Nucleus accumbens (tissue), 56 donors: ENCODE measurements at regions not wholly inside any gene's neighbourhood (a gene's known extent, or its start where the extent isn't known, plus 50 kb on each side); places are given as distances from the start of the nearest gene placed in this dataset.
A peak's percentile ranks its signal among the peaks of the same experiment; 100 is the strongest.
"Not testable (repeated sequence)": the region's sequence is repeated elsewhere in the genome, so short reads cannot be mapped to it uniquely, and the experiment has no call there.

Source experiments
- DNase-seq, 56 donors: peaks; one replicate each; lab custom pipeline; 2025; lab: John Stamatoyannopoulos, UW

DNA sequence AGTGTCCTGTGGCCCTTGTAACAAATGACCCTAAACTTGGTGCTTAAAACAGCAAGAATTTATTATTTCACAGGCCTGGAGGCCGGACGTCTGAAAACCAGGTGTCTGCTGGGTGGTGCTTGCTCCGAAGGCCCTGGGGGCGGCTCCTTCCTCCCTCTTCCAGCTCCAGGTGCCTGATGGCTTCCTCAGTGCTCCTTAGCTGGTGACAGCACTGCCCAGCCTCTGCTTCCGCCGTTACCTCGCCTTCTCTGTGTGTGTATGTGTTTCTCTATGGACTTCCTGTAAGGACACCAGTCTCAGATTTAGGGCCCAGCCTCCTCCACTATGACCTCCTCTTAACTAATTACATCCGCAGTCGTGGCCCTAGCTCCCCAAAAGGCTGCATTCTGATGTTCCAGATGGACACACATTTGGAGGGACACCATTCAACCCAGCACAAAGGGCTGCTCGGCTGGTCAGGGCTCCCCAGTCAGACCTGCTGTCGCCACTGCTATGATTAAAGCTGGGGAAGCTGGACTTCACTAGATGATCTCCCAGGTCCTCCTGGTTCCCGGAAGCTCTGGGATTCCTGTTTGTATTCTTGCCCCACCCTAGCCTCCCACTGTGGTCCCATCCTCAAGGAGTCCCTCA lies 172.8 kb downstream of the IRF8 start:
- no peak for DNase-seq

DNA sequence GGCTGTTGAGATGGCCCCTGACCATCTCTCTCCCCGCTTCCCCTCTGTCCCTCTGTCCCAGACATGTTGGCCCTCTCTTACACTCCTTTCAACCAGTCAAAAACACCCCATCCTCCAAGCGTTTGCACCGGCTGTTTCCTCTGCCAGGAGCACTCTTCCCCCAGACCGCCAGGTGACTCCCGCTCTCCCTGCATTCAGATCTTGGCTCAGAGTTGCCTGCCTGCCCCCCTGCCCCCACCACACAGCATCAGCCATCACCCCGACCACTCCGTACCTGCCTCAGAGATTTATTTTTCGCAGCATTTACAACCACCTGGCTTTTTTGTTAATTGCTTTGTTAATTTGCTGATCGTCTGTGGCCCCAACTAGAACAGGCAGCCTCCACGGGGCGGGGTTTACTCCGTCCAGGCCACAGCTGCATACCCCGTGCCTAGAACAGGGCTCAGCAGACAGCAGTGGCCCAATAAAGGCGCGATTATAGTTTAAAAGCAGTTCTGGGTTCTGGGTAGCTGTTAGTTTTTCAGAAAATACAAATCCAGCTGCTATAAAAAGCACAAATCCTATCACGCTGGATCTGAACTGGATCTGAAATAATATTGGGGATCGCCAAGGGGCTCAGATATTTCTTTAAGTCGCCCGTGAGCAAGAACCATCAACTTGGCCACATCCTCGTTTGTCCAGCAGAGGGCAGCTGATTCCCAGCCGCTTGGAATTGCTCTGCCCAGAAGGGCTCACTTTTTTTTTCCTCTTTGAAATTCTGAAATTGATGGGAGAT lies 173.6 kb downstream of the IRF8 start:
- DNase-seq = peak in 43 of 56 donors; percentile 1 to 82 (median 23)

DNA sequence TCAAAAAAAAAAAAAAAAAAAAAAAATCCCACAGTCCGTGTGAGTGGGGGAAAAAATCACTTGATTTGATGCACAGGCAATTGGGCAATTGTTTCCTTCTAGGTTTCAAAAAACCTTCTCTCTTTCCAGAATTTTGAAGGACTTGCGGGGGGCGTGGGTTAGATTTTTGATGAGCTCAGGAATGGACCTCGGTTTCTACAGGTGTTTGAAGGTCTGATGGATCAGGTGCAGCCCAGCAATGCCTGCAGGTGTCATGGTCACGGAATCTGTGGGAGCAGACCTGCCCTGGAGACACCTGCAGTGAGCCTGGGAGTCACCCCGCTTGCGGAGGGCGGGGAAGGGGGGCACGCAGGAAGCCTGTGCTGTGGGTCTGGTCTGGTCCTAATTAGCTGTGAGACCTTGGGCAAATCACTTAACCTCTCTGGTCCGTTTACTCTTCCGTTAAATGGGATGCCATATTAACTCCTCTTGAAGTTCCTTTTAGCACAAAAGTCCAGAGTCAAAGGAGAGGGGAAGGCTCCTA lies 174.2 kb downstream of the IRF8 start:
- no peak for DNase-seq

DNA sequence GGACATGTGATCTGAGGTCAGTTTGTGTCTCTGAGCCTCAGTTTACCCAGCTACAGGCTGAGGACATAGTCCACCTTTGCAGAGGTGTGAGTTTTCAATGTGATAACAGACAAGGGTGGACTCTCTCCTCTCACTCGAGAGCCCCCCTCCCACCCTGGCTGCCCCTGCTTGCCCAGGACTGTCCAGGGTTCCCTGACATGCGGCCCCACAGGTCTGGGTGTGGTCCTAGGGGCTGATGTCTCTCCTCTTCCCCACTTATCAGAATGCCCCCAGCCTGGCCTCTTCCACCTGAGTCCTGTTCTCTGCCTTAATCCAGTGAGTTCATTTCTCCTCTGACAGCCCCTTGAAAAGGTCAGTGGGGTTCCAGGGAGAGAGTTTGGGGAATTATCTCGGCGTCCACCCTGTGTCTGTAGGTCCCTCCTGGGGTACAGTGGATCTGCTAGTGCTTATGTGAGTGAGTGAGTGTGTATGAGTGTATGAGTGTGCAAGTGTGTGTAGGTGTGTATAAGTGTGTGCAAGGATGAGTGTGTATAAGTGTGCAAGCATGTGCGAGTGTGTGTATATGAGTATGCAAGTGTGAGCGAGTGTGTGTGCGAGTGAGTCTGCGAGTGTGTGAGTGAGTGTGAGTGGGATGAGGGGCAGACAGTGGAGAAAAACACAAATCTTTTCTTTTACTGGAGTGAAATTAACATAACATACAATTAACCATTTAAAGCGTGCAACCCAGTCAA lies 175.0 kb downstream of the IRF8 start:
- no peak for DNase-seq

DNA sequence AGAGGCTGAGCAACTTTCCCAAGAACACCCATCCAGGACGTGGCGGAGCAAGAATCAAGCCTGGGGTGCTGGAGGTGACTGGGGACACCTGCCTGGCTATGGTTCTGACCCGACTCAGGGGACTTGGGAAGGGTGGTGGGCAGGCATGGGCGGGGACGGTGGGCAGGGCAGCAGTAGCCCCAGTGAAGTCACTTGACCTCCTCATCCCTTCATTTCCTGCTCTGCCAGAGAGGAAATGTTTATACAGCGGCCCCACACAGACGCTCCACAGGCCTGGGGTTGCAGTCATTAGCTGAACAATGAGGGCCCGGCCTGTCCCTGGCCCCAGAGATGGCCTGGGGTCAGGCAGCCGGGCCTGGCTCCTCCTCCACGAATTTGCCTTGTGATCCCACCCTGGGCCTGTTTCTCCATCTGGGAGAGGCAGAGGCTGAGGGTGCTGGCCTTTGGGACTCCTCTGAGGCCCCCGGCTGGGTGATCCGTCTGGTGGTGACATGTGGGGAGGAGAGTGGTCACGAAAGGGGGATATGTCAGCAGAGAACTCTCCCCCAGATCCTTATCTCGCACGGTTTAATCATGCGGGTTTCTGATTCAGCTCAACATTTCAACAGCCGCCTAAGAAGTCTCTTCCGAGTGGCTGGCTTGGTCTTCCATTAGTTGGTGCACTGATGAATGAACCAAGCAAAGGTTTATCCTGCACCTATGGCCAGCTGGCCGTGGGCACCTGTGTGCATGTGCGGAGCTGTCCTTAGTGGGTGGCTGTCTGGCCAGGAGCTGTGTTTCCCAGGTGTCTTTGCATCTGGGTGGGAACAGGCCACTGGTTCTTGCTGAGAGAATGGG lies 175.9 kb downstream of the IRF8 start:
- DNase-seq = no peak

DNA sequence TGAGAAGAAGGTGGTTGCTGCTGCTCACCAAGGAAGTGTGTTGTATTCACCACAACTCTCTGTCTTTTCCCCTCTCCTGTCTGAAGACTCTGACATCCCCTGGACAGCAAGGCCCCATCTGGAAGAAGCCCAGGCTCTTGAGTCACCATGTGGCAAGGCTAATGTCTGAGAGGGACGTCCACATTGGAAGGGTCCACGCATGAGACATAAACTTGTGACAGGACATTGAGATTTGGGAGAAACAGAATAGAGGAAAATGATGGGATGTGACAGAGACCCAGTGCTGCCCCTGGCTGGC lies 176.5 kb downstream of the IRF8 start:
- DNase-seq = no peak

DNA sequence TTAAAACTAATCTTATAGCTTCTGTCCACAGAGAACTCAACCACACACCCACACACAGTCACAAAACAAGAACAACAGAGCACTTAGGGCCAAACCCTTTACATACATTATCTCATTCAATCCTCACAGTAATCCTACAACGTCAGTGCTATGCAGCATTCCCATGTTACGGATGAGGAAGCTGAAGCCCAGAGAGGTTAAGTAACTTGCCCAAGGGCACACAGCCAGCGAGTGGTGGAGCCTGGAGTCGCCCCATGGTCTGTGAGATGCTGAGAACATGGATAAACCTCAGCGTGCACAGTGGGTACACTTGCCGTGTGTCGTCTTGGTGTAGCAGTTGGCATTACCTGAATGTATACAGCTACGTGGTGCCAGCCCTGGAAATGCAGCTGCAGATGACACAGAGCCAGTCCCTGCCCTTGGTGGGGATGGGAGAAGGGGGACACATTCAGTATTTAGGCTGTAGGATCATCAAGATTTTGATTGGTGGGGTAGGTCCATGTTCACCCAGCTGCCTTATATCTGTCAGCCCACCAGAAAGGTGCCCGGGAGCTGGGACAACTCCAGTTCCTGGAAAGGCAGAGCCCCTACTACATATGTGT lies 177.0 kb downstream of the IRF8 start:
- DNase-seq = no peak

DNA sequence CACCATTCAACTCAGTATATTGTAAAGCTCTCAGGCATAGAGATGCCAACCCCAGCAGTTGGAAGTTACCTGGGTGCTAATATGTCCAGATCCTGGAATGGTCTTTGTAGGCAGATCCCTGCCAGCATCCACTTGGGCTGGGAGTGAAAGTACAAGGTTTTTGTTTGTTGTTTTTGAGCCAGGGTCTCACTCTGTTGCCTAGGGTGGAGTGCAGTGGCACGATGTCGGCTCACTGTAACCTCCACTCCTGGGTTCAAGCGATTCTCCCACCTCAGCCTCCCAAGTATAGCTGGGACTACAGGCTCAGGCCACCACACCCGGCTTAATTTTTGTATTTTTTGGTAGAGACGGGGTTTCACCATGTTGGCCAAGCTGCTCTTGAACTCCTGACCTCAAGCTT lies 177.6 kb downstream of the IRF8 start:
- no peak for DNase-seq

DNA sequence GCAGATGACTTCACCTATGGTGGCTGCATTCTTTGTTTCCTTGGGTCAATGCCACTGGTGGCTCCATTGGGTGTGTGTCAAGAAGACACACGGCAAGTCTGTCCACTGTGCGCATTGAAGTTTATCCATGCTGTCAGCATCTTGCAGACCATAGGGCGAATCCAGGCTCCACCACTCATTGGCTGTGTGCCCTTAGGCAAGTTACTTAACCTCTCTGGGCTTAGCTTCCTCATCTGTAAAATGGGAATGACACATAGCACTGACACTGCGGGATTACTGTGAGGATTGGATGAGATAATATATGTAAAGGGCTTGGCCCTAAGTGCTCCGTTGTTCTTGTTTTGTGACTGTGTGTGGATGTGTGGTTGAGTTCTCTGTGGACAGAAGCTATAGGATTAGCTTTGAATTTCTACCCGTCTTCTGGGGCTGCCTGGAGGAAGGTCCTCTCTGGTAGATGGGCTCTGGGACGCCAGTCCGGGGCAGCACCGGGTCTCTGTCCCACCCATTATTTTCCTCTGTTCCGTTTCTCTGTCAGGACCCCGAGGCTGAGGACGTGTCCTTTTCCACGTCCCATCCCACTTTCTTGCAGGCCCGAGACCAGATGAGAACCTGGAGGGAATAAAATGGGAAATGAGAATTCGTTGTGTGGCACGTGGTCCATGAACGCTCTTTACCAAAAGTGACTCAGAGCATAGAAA lies 178.4 kb downstream of the IRF8 start:
- DNase-seq = no peak

DNA sequence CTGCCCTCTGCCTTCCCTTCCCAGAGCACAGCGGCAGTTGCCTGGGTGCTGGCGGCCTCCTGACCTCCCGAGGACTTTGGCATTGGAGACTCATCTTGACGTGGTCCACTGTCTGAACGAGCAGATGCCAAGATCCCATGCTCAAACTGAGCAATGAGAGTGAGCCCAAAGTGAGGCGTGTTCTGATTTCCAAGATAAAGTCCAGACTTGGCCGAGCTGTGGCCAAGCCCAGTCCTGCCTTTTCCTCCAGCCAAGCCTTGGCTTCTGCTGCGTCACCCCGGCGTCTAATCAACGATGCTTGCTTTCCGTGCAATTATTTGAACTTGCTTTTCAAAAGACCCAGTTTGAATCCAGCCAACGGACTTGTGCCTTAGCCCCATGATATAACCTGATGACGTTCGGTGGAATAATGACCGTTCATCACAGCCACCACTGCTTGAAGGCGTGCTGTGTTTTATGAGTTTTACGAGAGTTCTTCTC lies 179.2 kb downstream of the IRF8 start:
- DNase-seq = peak in 4 of 56 donors; percentile 12 to 23 (median 20)

DNA sequence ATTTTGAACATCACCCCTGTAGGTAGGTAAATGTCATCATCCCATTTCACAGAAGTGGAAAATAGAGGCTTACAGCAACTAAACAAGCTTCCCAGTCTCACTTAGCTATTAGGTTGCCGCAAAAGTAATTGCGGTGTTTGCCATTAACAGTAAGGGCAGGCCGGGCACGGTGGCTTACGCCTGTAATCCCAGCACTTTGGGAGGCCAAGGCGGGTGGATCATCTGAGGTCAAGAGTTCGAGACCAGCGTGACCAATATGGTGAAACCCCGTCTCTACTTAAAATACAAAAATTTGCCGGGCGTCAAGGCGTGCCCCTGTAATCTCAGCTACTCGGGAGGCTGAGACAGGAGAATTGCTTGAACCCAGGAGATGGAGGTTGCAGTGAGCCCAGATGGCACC lies 179.7 kb downstream of the IRF8 start:
- not testable (repeated sequence) for DNase-seq

DNA sequence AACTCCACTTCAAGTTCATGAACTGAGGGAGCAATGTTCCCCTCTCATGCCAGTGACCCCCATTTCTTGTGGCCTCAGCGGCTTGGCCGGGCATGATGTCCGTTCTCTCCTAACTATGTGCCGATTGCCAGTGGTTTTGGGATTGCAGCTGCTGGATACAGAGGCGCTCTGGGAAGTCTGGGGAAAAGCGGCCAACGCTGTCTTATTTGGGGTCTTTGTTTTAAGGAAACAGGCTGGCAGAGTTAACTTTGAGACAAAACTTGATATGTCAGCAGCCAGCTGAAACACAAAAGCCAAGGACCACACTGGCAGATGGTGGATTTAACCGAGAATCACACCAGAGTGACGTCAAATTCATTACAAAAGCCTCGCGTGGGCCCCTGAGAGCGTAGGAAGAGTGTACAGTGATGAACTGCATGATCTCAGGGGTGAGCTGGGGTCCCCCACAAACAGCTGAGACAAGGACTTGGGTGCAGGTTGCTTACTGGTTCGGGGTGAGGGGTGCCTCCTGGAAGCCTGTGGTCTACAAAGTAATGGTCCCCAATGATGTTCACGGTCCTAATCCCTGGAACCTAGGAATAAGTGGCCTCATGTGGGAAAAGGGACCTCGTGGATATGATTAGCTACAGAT lies 180.4 kb downstream of the IRF8 start:
- DNase-seq = no peak

DNA sequence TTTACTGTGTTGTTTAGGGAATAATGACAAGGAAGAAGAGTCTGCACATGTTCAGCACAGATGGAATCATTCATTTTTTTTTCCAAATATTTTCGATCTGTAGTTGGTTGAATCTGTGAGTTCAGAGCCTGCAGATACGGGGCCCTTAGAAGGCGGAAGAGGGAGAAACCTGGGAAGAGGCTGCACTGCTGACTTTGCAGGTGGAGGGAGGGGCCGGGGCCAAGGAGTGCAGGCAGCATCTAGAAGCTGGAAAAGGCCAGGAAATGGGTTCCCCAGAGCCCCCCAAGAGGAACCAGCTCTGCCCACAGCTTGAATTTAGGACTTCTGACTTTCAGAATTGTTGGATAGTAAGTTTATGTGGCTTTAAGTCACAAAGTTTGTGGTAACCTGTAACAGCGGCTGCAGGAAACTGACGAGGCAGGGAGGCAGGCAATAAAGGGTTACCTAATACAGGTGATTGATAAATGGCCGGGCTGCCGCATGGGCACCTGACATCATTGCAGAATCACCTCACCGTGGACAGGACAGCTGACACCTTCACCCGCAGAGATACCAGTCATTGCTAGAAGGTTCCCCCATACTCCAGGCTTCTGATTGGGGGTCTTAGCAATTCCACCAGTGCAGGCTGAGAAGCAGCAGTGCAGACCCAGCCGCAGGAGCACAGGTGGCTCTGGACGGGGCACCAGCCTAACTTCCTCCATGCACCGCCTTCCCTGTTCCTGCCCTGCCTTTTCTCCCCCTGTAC lies 181.3 kb downstream of the IRF8 start:
- no peak for DNase-seq

DNA sequence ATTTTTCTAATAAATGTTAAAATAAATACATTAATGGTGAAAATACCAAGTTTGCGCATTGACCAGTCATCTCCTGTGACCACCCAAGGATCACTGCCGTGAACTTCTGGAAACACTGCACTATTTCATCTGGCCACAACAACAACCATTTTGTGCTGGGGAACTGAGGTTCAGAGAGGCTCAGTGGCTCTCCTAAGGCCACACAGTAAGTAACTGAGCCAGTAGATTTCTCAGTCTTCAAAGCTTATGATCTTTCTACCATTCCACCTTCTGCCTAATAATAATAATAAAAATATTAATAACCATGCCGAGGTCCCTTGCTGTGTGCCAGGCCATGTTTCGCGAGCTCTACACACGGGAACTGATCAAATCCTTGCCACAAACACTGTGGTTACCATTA lies 182.0 kb downstream of the IRF8 start:
- no peak for DNase-seq

DNA sequence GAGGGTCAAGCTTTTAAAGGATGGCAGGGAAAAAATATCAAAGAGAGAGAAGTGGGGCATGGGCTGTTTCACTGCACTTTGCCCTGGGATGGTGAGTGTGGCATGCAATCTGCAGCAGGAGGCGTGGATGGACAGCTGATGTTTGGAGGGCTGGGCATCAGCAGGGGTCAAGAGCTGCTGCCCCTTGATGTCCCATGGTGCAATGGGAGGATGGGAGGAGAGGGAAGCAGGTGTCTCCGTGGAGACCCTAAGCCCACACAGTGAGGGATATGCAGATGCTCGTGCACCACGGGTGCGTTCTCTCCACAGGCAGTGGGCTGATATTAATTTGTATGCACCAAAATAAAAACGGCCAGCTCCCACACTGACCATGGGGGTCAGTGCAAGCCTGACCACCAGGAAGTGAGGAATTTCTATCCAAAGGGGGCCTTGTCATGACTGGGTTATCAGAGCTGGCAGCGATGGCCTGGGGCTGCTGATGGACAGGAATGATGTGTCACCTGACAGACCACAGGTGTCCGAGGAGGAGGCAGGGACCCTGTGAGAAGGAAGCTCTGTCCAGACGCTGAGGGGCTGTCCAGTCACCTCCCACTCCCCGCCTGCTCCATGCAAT lies 183.6 kb downstream of the IRF8 start:
- no peak for DNase-seq

DNA sequence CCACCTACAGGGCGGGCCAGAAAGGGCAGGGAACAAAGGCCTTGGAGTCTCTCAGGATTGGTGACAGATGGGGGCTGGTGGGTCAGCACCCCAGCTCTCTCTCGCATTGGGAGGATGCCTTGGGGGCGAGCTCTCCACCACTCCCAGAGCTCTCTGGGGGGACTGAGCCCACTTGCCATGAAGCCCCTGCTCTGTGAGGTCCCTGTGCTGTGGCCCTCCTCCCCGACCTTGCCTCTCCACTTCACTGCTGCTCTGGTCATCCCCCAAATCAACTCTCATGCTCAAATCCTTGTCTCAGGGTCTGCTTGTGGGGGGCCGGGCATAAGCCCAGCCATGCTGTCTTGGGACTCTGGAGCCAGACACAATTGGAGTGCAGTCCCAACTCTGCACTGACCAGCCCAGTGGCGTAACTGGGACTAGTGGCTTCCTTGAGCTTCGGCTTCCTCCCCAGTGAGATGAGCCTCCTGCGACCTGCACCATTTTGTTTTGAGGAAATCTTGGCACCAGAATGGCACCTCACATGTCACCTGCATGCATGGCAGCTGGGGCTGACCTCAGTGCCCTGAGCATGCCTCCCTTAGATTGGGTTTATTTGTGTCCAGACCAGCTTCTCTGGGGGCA lies 184.5 kb downstream of the IRF8 start:
- no peak for DNase-seq

DNA sequence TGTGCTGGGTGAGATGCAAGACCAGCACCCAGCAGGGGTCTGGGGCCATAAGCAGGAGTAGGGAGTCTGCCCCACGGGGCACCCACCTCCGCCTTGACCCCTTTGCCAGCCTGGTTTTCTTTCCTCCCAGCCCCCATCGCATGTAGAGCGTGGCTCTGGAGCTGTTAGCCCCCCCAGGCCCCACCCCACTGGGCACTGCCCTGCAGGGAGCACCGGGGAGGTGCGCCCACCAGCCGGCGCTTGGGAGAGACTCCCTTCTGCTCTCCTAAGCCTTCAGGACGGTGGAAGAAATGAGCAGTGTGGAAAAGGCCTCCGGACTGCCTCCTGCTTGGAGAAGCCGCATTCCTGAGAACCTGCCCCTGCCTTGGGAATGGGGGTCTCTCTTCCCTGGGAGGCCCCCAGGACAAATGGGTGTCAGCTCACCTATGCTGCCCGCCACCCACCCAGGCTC lies 186.2 kb downstream of the IRF8 start:
- DNase-seq = no peak
